HepG2 (cell line): ENCODE measurements at regions not wholly inside any gene's neighbourhood (a gene's known extent, or its start where the extent isn't known, plus 50 kb on each side); places are given as distances from the start of the nearest gene placed in this dataset.

Source experiments
- ATAC-seq: fragments of 200-7000 bp; cut with Tn5 transposase; 3 replicates; pipeline ENCODE4 v1.9.1; 2020; ENCODE audit warnings: mild to moderate bottlenecking, moderate library complexity
- BruUV-seq: library from RNA; stranded (reverse); fragments of 400-500 nt; replicated peaks from 2 replicates; lab custom pipeline; 2021; lab: Mats Ljungman, UMichigan
- CTCF ChIA-PET: fragments of 300-600 bp; formaldehyde crosslinking; extraction: SDS; loops from one replicate; lab custom pipeline; 2021; ENCODE audit warnings: low total read pairs, inconsistent platforms, low intra/inter-chr PET ratio; lab: Yijun Ruan, JAX
- POLR2A ChIA-PET: fragments of 350-600 bp; sonication (Branson Sonifier 250); formaldehyde crosslinking; loops from one replicate; lab custom pipeline; 2020; ENCODE audit warnings: antibody characterized with exemption, inconsistent platforms; lab: Yijun Ruan, JAX
- DNase-seq: peaks from one replicate; pipeline ENCODE4 v3.0.0-alpha.2; 2015; ENCODE audit warnings: low spot score
- FAIRE-seq: peaks from 3 replicates; lab custom pipeline; 2011; peaks lifted over from hg19 to GRCh38; lab: Jason Lieb, UNC
- H2AFZ ChIP-seq: one replicate; pipeline ENCODE4 v1.6.1; 2011; ENCODE audit warnings: low read length, inconsistent platforms
- H3K27ac ChIP-seq: fragments of 300-600 bp; 3 replicates; pipeline ENCODE4 v1.8.0; 2011; ENCODE audit warnings: mixed run types, mild to moderate bottlenecking, mixed read lengths, low read length, inconsistent platforms; ENCODE audit not compliant: insufficient read depth; ENCODE audit errors: extremely low read length
- H3K27me3 ChIP-seq, 2 experiments: fragments of 200-600 bp in 1 of 2; 2 replicates in 1 of 2; 3 replicates in 1 of 2; pipeline versions ENCODE4 v1.6.0 to v1.8.0; 2011; ENCODE audit warnings: low read length in 2 of 2, mild to moderate bottlenecking in 2 of 2, moderate library complexity in 2 of 2, inconsistent platforms in 1 of 2; ENCODE audit not compliant: insufficient read depth in 2 of 2, control insufficient read depth in 1 of 2
- H3K36me3 ChIP-seq, 2 experiments: fragments of 200-600 bp in 1 of 2; replicated peaks in 1 of 2; 2 replicates in 1 of 2; 3 replicates in 1 of 2; pipeline versions ENCODE4 v1.5.1 to v1.8.0; 2011; ENCODE audit warnings: low read length in 2 of 2, inconsistent platforms in 1 of 2; ENCODE audit not compliant: insufficient read depth in 2 of 2, control insufficient read depth in 1 of 2
- H3K4me1 ChIP-seq: 2 replicates; pipeline ENCODE4 v1.5.1; 2012; ENCODE audit warnings: low read length, inconsistent platforms; ENCODE audit not compliant: insufficient read depth
- H3K4me2 ChIP-seq: 2 replicates; pipeline ENCODE4 v1.6.0; 2011; ENCODE audit warnings: low read depth, low read length, inconsistent platforms
- H3K4me3 ChIP-seq, 3 experiments: fragments of 200-600 bp in 1 of 3; sonication (generic), shearing (Covaris generic) in 1 of 3; replicated peaks in 1 of 3; 2 replicates each; pipeline ENCODE4 v1.5.1; 2011 to 2016; ENCODE audit warnings: low read length in 3 of 3, inconsistent platforms in 2 of 3, low read depth in 2 of 3, mild to moderate bottlenecking in 2 of 3, control low read depth in 1 of 3, mixed read lengths in 1 of 3; ENCODE audit not compliant: insufficient read depth in 1 of 3
- H3K79me2 ChIP-seq: one replicate; pipeline ENCODE4 v1.6.1; 2011; ENCODE audit warnings: low read length, inconsistent platforms; ENCODE audit not compliant: insufficient read depth
- H3K9ac ChIP-seq: 2 replicates; pipeline ENCODE4 v1.6.0; 2011; ENCODE audit warnings: mild to moderate bottlenecking, low read depth, low read length, inconsistent platforms; ENCODE audit not compliant: insufficient read depth
- H3K9me3 ChIP-seq: 2 replicates; pipeline ENCODE4 v1.5.1; 2012; ENCODE audit warnings: mild to moderate bottlenecking, low read length
- H4K20me1 ChIP-seq: 2 replicates; pipeline ENCODE4 v1.6.0; 2011; ENCODE audit warnings: inconsistent platforms, mild to moderate bottlenecking, low read length, moderate library complexity; ENCODE audit not compliant: insufficient read depth
- ATM ChIP-seq: fragments of 450-650 bp; IDR thresholded peaks from 2 replicates; pipeline ENCODE4 v1.7.1; 2017; ENCODE audit warnings: mild to moderate bottlenecking, borderline replicate concordance
- CHD2 ChIP-seq: IDR thresholded peaks from 2 replicates; pipeline ENCODE4 v1.6.1; 2011; ENCODE audit warnings: low read depth, low read length, improper control_type of control experiment
- ELF3 ChIP-seq: IDR thresholded peaks from 2 replicates; pipeline ENCODE4 v1.6.1; 2016; ENCODE audit warnings: missing genetic modification reagents, missing compliant biosample characterization
- FOSL2 ChIP-seq: sonication (generic); formaldehyde crosslinking; IDR thresholded peaks from 2 replicates; pipeline ENCODE4 v1.4.0; 2020; ENCODE audit warnings: missing genetic modification reagents
- GPN1 ChIP-seq: sonication (generic); formaldehyde crosslinking; IDR thresholded peaks from 2 replicates; pipeline ENCODE4 v1.5.1; 2020; ENCODE audit warnings: missing genetic modification reagents, borderline replicate concordance
- HOXA7 ChIP-seq: sonication (generic); formaldehyde crosslinking; IDR thresholded peaks from 2 replicates; pipeline ENCODE4 v1.8.1; 2022; ENCODE audit warnings: mild to moderate bottlenecking, missing genetic modification reagents, moderate library complexity
- KDM5A ChIP-seq: fragments of 200-600 bp; sonication (generic); IDR thresholded peaks from 2 replicates; pipeline ENCODE4 v1.7.0; 2018; ENCODE audit warnings: antibody characterized with exemption, mild to moderate bottlenecking, low read length, borderline replicate concordance
- SIX1 ChIP-seq: sonication (generic); formaldehyde crosslinking; IDR thresholded peaks from 2 replicates; pipeline ENCODE4 v1.4.0; 2020; ENCODE audit warnings: missing genetic modification reagents, borderline replicate concordance
- ZNF12 ChIP-seq: sonication (generic); formaldehyde crosslinking; IDR thresholded peaks from 2 replicates; pipeline ENCODE4 v1.5.0; 2020; ENCODE audit warnings: missing genetic modification reagents
- ZNF160 ChIP-seq: sonication (generic); formaldehyde crosslinking; IDR thresholded peaks from 2 replicates; pipeline ENCODE4 v1.8.0; 2022; ENCODE audit warnings: mild to moderate bottlenecking, inconsistent platforms, missing genetic modification reagents
- ZNF367 ChIP-seq: sonication (generic); formaldehyde crosslinking; IDR thresholded peaks from 2 replicates; pipeline ENCODE4 v1.4.0; 2020; ENCODE audit warnings: missing genetic modification reagents, borderline replicate concordance
- ZNF605 ChIP-seq: sonication (generic); formaldehyde crosslinking; IDR thresholded peaks from 2 replicates; pipeline ENCODE4 v1.8.0; 2022; ENCODE audit warnings: mild to moderate bottlenecking, missing genetic modification reagents
- ZNF709 ChIP-seq: sonication (generic); formaldehyde crosslinking; IDR thresholded peaks from 2 replicates; pipeline ENCODE4 v1.5.0; 2020; ENCODE audit warnings: mild to moderate bottlenecking, missing genetic modification reagents
- WGBS: methylation state at CpG from one replicate; pipeline ENCODE4 v1.1.6; 2017; ENCODE audit warnings: low lambda C conversion rate; 5-methylcytosine and 5-hydroxymethylcytosine counted together
- in situ Hi-C: cut with HindIII; loops from 2 replicates; pipeline ENCODE4 v1.10.0; 2017; ENCODE audit warnings: low pct_unique_long_range_greater_than_20kb; ENCODE audit not compliant: extremely low pct_ligation_motif_present
- intact Hi-C: fragments of 100-400 bp; cut with micrococcal nuclease; formaldehyde crosslinking; loops from one replicate; pipeline ENCODE4 v1.10.0; 2022; ENCODE audit not compliant: unreplicated experiment
- TF ChIP-seq, protein P1 (sequence below): sonication (generic); formaldehyde crosslinking; IDR thresholded peaks from 2 replicates; pipeline ENCODE4 v1.4.0; 2020; ENCODE audit warnings: mild to moderate bottlenecking, missing genetic modification reagents
- TF ChIP-seq, protein P2 (sequence below): sonication (generic); formaldehyde crosslinking; IDR thresholded peaks from 2 replicates; pipeline ENCODE4 v1.5.0; 2020; ENCODE audit warnings: missing genetic modification reagents, mild to moderate bottlenecking, borderline replicate concordance
- TF ChIP-seq, protein P3 (sequence below): IDR thresholded peaks from 2 replicates; pipeline ENCODE4 v1.6.1; 2016; ENCODE audit warnings: missing compliant biosample characterization, missing genetic modification reagents, borderline replicate concordance

DNA sequence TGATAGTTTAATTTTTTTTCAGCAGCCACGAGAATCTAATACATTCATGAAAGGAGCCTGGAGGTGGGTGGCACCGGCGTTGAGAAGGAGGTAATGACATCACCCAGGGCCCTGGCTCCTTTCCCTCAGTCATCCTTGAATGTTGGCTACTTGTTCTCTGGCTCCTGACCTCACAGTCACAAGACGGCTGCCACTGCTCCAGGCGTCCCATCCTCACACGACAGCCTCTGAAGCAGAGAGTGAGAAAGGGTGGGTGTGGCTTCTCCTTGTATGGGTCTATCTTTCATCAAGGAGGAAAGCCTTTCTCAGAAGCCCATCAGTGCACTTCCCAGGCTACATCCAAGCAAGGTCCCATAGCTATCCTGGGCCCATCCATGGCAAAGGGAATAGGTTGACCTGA is 207.6 kb upstream of the C14orf180 start:
- DNase-seq (no peak), ATAC-seq (no peak), FAIRE-seq (no peak)
- H3K4me1 ChIP-seq, result no peaks in the 10 kb centered on the region
- TF ChIP-seq, protein P1, sequence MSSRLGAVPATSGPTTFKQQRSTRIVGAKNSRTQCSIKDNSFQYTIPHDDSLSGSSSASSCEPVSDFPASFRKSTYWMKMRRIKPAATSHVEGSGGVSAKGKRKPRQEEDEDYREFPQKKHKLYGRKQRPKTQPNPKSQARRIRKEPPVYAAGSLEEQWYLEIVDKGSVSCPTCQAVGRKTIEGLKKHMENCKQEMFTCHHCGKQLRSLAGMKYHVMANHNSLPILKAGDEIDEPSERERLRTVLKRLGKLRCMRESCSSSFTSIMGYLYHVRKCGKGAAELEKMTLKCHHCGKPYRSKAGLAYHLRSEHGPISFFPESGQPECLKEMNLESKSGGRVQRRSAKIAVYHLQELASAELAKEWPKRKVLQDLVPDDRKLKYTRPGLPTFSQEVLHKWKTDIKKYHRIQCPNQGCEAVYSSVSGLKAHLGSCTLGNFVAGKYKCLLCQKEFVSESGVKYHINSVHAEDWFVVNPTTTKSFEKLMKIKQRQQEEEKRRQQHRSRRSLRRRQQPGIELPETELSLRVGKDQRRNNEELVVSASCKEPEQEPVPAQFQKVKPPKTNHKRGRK (CRISPR knock-in tag), result no peak
- TF ChIP-seq ZNF605 (CRISPR knock-in tag), result no peak
- H3K9me3 ChIP-seq, result no peaks in the 10 kb centered on the region
- in situ Hi-C loops (no loop called here), intact Hi-C loops (no loop called here)
- no peaks in the 10 kb centered on the region for H3K36me3 ChIP-seq
- H3K27ac ChIP-seq, result no peak overlapping the region
- no peak overlapping the region for H3K4me2 ChIP-seq
- no peaks in the 10 kb centered on the region for H4K20me1 ChIP-seq
- H3K4me3 ChIP-seq, result no peak overlapping the region
- H3K27me3 ChIP-seq, result peaks cover 13 to 50% of the 10 kb centered on the region in 2 experiments; a peak in 4 of 5 replicates
- no peaks in the 10 kb centered on the region for H3K79me2 ChIP-seq
- WGBS, result 2% methylated on average over 6 of the region's 6 CpGs
- H2AFZ ChIP-seq, result no peak overlapping the region
- POLR2A ChIA-PET, result no interaction called here
- no peak overlapping the region for H3K9ac ChIP-seq
- CTCF ChIA-PET, result no interaction called here
- no TSS peak for BruUV-seq

DNA sequence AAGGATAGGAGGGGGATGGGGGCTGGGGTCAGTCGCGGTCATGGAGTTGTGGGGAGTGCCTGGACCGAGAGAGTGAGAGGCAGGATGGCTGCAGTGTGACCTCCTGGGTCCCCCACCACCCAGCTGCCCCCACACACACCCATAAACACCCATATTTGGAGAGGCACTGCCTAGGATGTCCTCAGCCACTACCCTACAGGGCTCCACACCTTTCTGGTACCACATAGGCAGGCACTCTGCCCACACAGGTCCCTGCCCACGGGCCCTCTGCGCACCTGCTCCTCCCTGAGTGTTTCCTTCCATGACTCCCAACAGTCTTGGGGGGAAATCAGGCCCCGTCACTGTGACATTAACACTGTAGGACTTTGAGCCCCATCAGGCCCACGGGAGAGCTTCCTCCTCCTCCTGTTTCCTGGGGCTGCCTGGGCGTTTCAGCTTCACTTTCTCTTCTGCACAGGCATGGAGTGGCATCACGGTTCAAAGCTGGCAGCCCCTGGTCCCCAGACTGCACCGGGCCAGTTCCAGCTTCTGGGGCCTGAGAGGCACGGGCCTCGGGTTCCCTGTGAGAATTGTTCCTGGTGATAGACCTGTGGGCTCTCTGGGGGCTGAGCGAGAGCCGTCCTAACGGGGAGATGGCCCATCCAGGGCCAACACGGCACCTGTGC is 207.0 kb upstream of the C14orf180 start:
- CTCF ChIA-PET, result no interaction called here
- H3K4me1 ChIP-seq, result no peaks in the 10 kb centered on the region
- TF ChIP-seq ZNF12 (CRISPR knock-in tag) (no peak), HOXA7 (CRISPR knock-in tag) (no peak), FOSL2 (no peak), SIX1 (no peak), ATM (no peak), ELF3 (CRISPR knock-in tag) (no peak), KDM5A (no peak), ZNF367 (CRISPR knock-in tag) (no peak), ZNF160 (CRISPR knock-in tag) (no peak), CHD2 (no peak), ZNF709 (no peak), GPN1 (no peak)
- TF ChIP-seq, protein P2, sequence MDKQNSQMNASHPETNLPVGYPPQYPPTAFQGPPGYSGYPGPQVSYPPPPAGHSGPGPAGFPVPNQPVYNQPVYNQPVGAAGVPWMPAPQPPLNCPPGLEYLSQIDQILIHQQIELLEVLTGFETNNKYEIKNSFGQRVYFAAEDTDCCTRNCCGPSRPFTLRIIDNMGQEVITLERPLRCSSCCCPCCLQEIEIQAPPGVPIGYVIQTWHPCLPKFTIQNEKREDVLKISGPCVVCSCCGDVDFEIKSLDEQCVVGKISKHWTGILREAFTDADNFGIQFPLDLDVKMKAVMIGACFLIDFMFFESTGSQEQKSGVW, result no peak
- TF ChIP-seq, protein P3, sequence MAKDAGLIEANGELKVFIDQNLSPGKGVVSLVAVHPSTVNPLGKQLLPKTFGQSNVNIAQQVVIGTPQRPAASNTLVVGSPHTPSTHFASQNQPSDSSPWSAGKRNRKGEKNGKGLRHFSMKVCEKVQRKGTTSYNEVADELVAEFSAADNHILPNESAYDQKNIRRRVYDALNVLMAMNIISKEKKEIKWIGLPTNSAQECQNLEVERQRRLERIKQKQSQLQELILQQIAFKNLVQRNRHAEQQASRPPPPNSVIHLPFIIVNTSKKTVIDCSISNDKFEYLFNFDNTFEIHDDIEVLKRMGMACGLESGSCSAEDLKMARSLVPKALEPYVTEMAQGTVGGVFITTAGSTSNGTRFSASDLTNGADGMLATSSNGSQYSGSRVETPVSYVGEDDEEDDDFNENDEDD, result no peak

More for the DNA sequence above, 207.0 kb upstream of the C14orf180 start:
- no peak overlapping the region for H3K4me2 ChIP-seq
- H3K4me3 ChIP-seq, result no peak overlapping the region
- WGBS, result 0% methylated on average over 2 of the region's 16 CpGs
- no peaks in the 10 kb centered on the region for H3K79me2 ChIP-seq
- BruUV-seq, result no TSS peak
- no peak overlapping the region for H3K9ac ChIP-seq
- H3K27ac ChIP-seq, result no peak overlapping the region
- in situ Hi-C loops, result no loop called here
- no peak for FAIRE-seq
- H4K20me1 ChIP-seq, result no peaks in the 10 kb centered on the region
- ATAC-seq, result no peak
- no peaks in the 10 kb centered on the region for H3K9me3 ChIP-seq
- no peak overlapping the region for H2AFZ ChIP-seq
- intact Hi-C loops, result no loop called here
- POLR2A ChIA-PET, result no interaction called here
- DNase-seq, result no peak
- H3K27me3 ChIP-seq, result peaks cover 13 to 55% of the 10 kb centered on the region in 2 experiments
- H3K36me3 ChIP-seq, result no peaks in the 10 kb centered on the region
